Gastrocnemius medialis (tissue), 4 donors: ENCODE measurements at regions not wholly inside any gene's neighbourhood (a gene's known extent, or its start where the extent isn't known, plus 50 kb on each side); places are given as distances from the start of the nearest gene placed in this dataset.

Experiments used
- ATAC-seq, 2 donors: fragments of 150-250 bp; one replicate each; pipeline ENCODE4 v1.9.1; 2016
- DNase-seq, 2 donors: peaks; one replicate each; pipeline ENCODE4 v3.0.0-alpha.2; 2019
- H3K27ac ChIP-seq, 4 donors: fragments of 200-600 bp; sonication (generic); 1 replicate in 1 of 4; 2 replicates in 3 of 4; pipeline ENCODE4 v1.5.1; 2016 to 2018; ENCODE audit warnings: mild to moderate bottlenecking in 2 of 4, moderate library complexity in 1 of 4
- H3K27me3 ChIP-seq, 3 donors: fragments of 200-600 bp; sonication (generic) in 2 of 3; 1 replicate in 1 of 3; 2 replicates in 2 of 3; pipeline versions ENCODE4 v1.5.1 to v1.6.0; 2016 to 2019; ENCODE audit warnings: mild to moderate bottlenecking in 1 of 3, moderate library complexity in 1 of 3
- H3K36me3 ChIP-seq, 2 donors: fragments of 200-600 bp; sonication (generic) in 1 of 2; one replicate each; pipeline ENCODE4 v1.5.1; 2017 to 2018
- H3K4me1 ChIP-seq, 2 donors: fragments of 200-600 bp; sonication (generic) in 1 of 2; one replicate each; pipeline ENCODE4 v1.5.1; 2016 to 2017; ENCODE audit warnings: mild to moderate bottlenecking in 2 of 2
- H3K4me3 ChIP-seq, 4 donors: fragments of 200-600 bp; sonication (generic) in 3 of 4; 1 replicate in 1 of 4; 2 replicates in 3 of 4; pipeline ENCODE4 v1.5.1; 2016 to 2019; ENCODE audit warnings: mild to moderate bottlenecking in 2 of 4
- H3K9me3 ChIP-seq, 3 donors: fragments of 200-600 bp; sonication (generic) in 2 of 3; 1 replicate in 1 of 3; 2 replicates in 2 of 3; pipeline ENCODE4 v1.5.1; 2016 to 2019
- POLR2A ChIP-seq, 2 donors: fragments of 450-650 bp; IDR thresholded peaks; one replicate each; pipeline ENCODE4 v1.6.1; 2017; ENCODE audit warnings: antibody characterized with exemption in 2 of 2, mild to moderate bottlenecking in 2 of 2, moderate library complexity in 2 of 2
- in situ Hi-C, 4 donors: fragments of 200-750 bp; cut with MboI; loops; one replicate each; pipeline versions ENCODE4 v1.15.0 to v1.8.0; 2017; ENCODE audit warnings: low sequenced_read_pairs in 4 of 4
- intact Hi-C: fragments of 100-400 bp; cut with DNase I; formaldehyde crosslinking; loops from one replicate; pipeline ENCODE4 v1.15.1; 2023; ENCODE audit warnings: low total_unique reads
- TF ChIP-seq, protein P1 (sequence below), 5 experiments: fragments of 450-650 bp in 3 of 5; fragments of 200-600 bp in 2 of 5; sonication (generic) in 2 of 5; IDR thresholded peaks in 4 of 5; conservative IDR thresholded peaks in 1 of 5; 1 replicate in 4 of 5; 2 replicates in 1 of 5; pipeline ENCODE4 v1.5.1; 2016 to 2019; ENCODE audit warnings: antibody characterized with exemption in 5 of 5, mild to moderate bottlenecking in 3 of 5, moderate library complexity in 3 of 5

- intact Hi-C loops (no loop called here), in situ Hi-C loops (no loop called here)
- ATAC-seq (no peak), DNase-seq (no peak)
- Histone ChIP-seq H3K27ac (no peak overlapping the region), H3K36me3 (no peaks in the 10 kb centered on the region), H3K9me3 (no peaks in the 10 kb centered on the region), H3K4me3 (no peak overlapping the region), H3K4me1 (no peaks in the 10 kb centered on the region), H3K27me3 (peaks cover 0 to 3% (median 0%) of the 10 kb centered on the region in 3 donors)
- TF ChIP-seq, protein P1, sequence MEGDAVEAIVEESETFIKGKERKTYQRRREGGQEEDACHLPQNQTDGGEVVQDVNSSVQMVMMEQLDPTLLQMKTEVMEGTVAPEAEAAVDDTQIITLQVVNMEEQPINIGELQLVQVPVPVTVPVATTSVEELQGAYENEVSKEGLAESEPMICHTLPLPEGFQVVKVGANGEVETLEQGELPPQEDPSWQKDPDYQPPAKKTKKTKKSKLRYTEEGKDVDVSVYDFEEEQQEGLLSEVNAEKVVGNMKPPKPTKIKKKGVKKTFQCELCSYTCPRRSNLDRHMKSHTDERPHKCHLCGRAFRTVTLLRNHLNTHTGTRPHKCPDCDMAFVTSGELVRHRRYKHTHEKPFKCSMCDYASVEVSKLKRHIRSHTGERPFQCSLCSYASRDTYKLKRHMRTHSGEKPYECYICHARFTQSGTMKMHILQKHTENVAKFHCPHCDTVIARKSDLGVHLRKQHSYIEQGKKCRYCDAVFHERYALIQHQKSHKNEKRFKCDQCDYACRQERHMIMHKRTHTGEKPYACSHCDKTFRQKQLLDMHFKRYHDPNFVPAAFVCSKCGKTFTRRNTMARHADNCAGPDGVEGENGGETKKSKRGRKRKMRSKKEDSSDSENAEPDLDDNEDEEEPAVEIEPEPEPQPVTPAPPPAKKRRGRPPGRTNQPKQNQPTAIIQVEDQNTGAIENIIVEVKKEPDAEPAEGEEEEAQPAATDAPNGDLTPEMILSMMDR (IDR thresholded peaks at IDR 0.05 in 4 of 5, conservative IDR thresholded peaks at IDR 0.05 in 1 of 5), result no peak
- no peak for TF ChIP-seq POLR2A (IDR thresholded peaks at IDR 0.05)
Observed at GRCh38 chr10:111142092-111142768, 65.4 kb downstream of the ADRA2A start.

DNA sequence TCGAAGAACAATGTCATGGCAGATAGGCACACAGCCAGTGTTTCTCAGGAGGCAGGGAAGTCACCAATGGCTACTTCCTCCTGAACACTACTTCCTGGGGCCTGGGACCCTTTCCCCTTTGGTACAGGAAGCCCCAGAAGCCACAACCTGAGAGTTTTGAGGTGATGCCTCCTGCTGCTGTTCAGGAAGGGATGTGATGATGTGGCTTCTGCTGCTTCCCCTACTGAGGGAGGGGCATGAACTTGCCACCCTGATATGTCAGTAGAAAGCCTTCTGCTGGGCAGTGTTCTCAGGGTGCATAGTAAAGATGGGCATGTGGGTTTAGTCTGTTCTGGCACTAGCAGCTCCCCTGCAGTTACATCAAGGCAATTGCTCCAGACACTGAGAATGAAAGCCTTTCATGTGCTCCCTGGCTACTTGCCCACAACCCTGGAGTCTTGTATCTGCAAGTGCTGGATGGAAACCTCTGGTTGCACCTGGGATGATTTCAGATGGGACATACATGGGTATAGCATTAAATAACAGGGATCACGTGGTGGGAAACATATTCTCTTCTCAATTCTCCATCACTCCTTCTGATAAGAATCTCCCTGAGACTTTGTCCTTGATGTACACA lies 69.3 kb downstream of the ADRA2A start:
- intact Hi-C loops, result no loop called here
- DNase-seq (no peak), ATAC-seq (no peak)
- H3K27me3 ChIP-seq, result peaks cover 0 to 3% (median 0%) of the 10 kb centered on the region in 3 donors
- H3K36me3 ChIP-seq, result no peaks in the 10 kb centered on the region
- TF ChIP-seq, protein P1 (IDR thresholded peaks at IDR 0.05 in 4 of 5, conservative IDR thresholded peaks at IDR 0.05 in 1 of 5), result no peak
- TF ChIP-seq POLR2A (IDR thresholded peaks at IDR 0.05), result no peak
- in situ Hi-C loops, result no loop called here
- H3K4me1 ChIP-seq, result peaks cover 6 to 11% of the 10 kb centered on the region in 2 donors
- no peaks in the 10 kb centered on the region for H3K9me3 ChIP-seq
- no peak overlapping the region for H3K4me3 ChIP-seq
- no peak overlapping the region for H3K27ac ChIP-seq

DNA sequence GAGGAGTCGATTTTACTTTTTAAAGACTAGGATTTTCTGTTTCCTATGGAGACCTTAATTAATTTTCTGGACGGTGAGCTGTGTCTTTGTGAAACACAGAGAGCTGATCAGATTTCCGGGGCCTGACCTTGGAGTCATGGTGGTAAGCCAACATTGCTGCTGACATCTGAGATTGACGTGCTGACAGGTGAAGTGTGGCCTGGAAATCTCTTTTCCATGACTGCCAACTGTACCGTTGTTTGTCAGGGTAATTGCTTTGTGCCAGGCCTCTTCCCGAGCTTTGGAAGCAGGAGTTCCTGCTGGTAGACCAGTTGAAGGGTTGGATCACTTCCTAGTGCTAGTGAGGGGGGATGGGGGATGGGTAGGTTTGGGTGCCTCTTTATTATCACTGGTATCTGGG lies 71.2 kb downstream of the ADRA2A start:
- DNase-seq (peak; percentile 46 to 50), ATAC-seq (peak; percentile 95 to 97)
- Histone ChIP-seq H3K27ac (no peak overlapping the region), H3K36me3 (no peaks in the 10 kb centered on the region), H3K9me3 (no peaks in the 10 kb centered on the region), H3K27me3 (peaks cover 0 to 3% (median 0%) of the 10 kb centered on the region in 3 donors), H3K4me3 (no peak overlapping the region), H3K4me1 (peaks cover 6 to 11% of the 10 kb centered on the region in 2 donors)
- TF ChIP-seq, protein P1 (IDR thresholded peaks at IDR 0.05 in 4 of 5, conservative IDR thresholded peaks at IDR 0.05 in 1 of 5), result no peak
- no peak for TF ChIP-seq POLR2A (IDR thresholded peaks at IDR 0.05)
- intact Hi-C loops, result no loop called here
- in situ Hi-C loops, result no loop called here

- in situ Hi-C loops, result no loop called here
- no peak for TF ChIP-seq POLR2A (IDR thresholded peaks at IDR 0.05)
- TF ChIP-seq, protein P1 (IDR thresholded peaks at IDR 0.05 in 4 of 5, conservative IDR thresholded peaks at IDR 0.05 in 1 of 5), result no peak
- no peak for DNase-seq
Observed at GRCh38 chr10:111148440-111148839, 71.6 kb downstream of the ADRA2A start.

More at GRCh38 chr10:111148440-111148839, 71.6 kb downstream of the ADRA2A start:
- intact Hi-C loops, result no loop called here
- Histone ChIP-seq H3K27ac (no peak overlapping the region), H3K27me3 (peaks cover 0 to 3% (median 0%) of the 10 kb centered on the region in 3 donors), H3K36me3 (no peaks in the 10 kb centered on the region), H3K4me3 (no peak overlapping the region), H3K4me1 (peaks cover 6 to 11% of the 10 kb centered on the region in 2 donors), H3K9me3 (no peaks in the 10 kb centered on the region)
- no peak for ATAC-seq
